ENCODE measurements at regions not wholly inside any gene's neighbourhood (a gene's known extent, or its start where the extent isn't known, plus 50 kb on each side); places are given as distances from the start of the nearest gene placed in this dataset.

DNA sequence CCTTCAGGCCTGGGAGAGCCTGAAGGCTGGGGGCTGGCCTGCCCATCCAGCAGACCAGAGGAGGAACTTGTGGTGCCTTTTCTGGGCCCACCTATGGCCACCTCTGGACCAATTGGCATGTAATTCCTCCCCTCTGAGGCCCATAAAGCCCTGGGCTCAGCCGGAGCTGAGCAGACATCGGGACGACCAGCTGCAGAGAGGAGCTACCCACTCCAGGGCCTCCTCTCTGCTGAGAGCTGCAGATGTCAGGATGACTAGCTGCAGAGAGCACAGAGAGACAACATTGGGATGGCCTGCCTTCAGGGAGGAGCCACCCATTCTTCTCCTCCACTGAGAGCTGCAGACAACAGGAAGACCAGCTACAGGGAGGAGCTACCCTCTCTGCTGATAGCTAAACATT lies 370.1 kb downstream of the CD83 start:
- DNase-seq (ENCODE audit: low spot score) = no peak
- TF ChIP-seq, protein P1, sequence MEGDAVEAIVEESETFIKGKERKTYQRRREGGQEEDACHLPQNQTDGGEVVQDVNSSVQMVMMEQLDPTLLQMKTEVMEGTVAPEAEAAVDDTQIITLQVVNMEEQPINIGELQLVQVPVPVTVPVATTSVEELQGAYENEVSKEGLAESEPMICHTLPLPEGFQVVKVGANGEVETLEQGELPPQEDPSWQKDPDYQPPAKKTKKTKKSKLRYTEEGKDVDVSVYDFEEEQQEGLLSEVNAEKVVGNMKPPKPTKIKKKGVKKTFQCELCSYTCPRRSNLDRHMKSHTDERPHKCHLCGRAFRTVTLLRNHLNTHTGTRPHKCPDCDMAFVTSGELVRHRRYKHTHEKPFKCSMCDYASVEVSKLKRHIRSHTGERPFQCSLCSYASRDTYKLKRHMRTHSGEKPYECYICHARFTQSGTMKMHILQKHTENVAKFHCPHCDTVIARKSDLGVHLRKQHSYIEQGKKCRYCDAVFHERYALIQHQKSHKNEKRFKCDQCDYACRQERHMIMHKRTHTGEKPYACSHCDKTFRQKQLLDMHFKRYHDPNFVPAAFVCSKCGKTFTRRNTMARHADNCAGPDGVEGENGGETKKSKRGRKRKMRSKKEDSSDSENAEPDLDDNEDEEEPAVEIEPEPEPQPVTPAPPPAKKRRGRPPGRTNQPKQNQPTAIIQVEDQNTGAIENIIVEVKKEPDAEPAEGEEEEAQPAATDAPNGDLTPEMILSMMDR (IDR thresholded peaks at IDR 0.05; ENCODE audit: poor library complexity) = no peak
- TF ChIP-seq EZH2phosphoT487 (IDR thresholded peaks at IDR 0.05; ENCODE audit: low read depth, severe bottlenecking, unreplicated experiment) (no peak), EZH2 (IDR thresholded peaks at IDR 0.05; ENCODE audit: borderline replicate concordance) (no peak)
- Histone ChIP-seq H3K4me1 (ENCODE audit: insufficient read depth) (no peaks in the 10 kb centered on the region), H3K36me3 (replicated peaks; ENCODE audit: insufficient read depth, low read depth) (no peaks in the 10 kb centered on the region), H3K4me2 (no peak overlapping the region), H3K27ac (no peak overlapping the region), H2AFZ (no peak overlapping the region), H3K27me3 (no peaks in the 10 kb centered on the region), H3K9me3 (ENCODE audit: low read depth) (no peaks in the 10 kb centered on the region), H3K4me3 (no peak overlapping the region), H4K20me1 (ENCODE audit: insufficient read depth, poor library complexity, severe bottlenecking) (no peaks in the 10 kb centered on the region), H3K79me2 (no peaks in the 10 kb centered on the region), H3K9me2 (replicated peaks; ENCODE audit: insufficient read depth) (no peaks in the 10 kb centered on the region)
- WGBS (ENCODE audit: low lambda C conversion rate, missing lambda C conversion rate) = 100% methylated on average over 3 of the region's 3 CpGs

DNA sequence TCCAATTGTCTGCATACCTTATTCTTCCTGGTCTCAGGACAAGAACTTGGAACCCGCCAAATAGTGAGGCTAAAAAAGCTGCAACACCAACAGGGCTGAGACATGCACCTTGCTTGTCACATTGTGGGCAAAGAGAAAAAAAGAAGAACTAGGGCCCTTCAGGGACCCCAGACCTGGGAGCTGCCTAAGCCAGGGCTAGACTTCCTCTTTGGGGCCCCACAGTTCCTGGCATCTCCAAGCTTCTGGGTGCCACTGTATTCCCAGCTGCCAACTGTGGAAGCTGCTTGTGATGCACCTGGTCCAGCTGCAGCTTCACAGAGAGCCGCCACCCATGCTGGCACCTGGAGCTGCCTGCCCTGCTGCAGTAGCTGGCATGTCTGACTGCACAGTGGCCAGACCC lies 370.6 kb downstream of the CD83 start:
- H4K20me1 ChIP-seq (ENCODE audit: insufficient read depth, poor library complexity, severe bottlenecking) = no peaks in the 10 kb centered on the region
- no peaks in the 10 kb centered on the region for H3K27me3 ChIP-seq
- no peak overlapping the region for H3K27ac ChIP-seq
- TF ChIP-seq EZH2 (IDR thresholded peaks at IDR 0.05; ENCODE audit: borderline replicate concordance) (no peak), EZH2phosphoT487 (IDR thresholded peaks at IDR 0.05; ENCODE audit: low read depth, severe bottlenecking, unreplicated experiment) (no peak)
- H3K9me2 ChIP-seq (replicated peaks; ENCODE audit: insufficient read depth) = no peaks in the 10 kb centered on the region
- no peak overlapping the region for H3K4me2 ChIP-seq
- H3K79me2 ChIP-seq = no peaks in the 10 kb centered on the region
- no peak overlapping the region for H2AFZ ChIP-seq
- 96% methylated on average over 2 of the region's 2 CpGs for WGBS (ENCODE audit: low lambda C conversion rate, missing lambda C conversion rate)
- no peaks in the 10 kb centered on the region for H3K9me3 ChIP-seq (ENCODE audit: low read depth)
- H3K4me1 ChIP-seq (ENCODE audit: insufficient read depth) = no peaks in the 10 kb centered on the region
- H3K4me3 ChIP-seq = no peak overlapping the region
- DNase-seq (ENCODE audit: low spot score) = no peak
- no peaks in the 10 kb centered on the region for H3K36me3 ChIP-seq (replicated peaks; ENCODE audit: insufficient read depth, low read depth)

DNA sequence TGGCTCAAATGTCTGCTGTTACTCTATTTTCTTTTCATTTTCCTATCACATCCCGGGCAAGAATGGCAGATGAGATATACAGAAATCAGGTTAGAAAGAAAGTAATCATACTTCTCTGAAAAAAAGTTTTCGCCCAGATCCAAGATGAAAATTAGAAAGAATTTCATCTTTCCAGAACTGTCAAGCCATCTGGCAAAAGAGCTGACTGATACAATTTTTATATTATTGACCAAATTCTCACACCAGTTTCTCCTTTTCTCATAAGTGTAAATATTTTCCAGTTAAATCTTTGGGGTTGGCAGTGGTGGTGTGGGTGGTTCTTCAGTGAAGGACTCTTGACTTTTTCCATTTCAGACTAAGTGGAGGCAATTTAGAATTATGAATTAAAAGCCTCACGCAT lies 371.9 kb downstream of the CD83 start:
- no peaks in the 10 kb centered on the region for H3K36me3 ChIP-seq (replicated peaks; ENCODE audit: insufficient read depth, low read depth)
- H3K9me3 ChIP-seq (ENCODE audit: low read depth) = no peaks in the 10 kb centered on the region
- DNase-seq (ENCODE audit: low spot score) = no peak
- H3K27me3 ChIP-seq = no peaks in the 10 kb centered on the region
- H3K79me2 ChIP-seq = no peaks in the 10 kb centered on the region
- no peak overlapping the region for H3K4me3 ChIP-seq
- H3K4me1 ChIP-seq (ENCODE audit: insufficient read depth) = no peaks in the 10 kb centered on the region
- TF ChIP-seq EZH2phosphoT487 (IDR thresholded peaks at IDR 0.05; ENCODE audit: low read depth, severe bottlenecking, unreplicated experiment) (no peak), EZH2 (IDR thresholded peaks at IDR 0.05; ENCODE audit: borderline replicate concordance) (no peak)
- TF ChIP-seq, protein P1 (IDR thresholded peaks at IDR 0.05; ENCODE audit: poor library complexity) = no peak
- no peaks in the 10 kb centered on the region for H4K20me1 ChIP-seq (ENCODE audit: insufficient read depth, poor library complexity, severe bottlenecking)
- no peaks in the 10 kb centered on the region for H3K9me2 ChIP-seq (replicated peaks; ENCODE audit: insufficient read depth)
- H3K4me2 ChIP-seq = no peak overlapping the region
- 94% methylated on average over 3 of the region's 3 CpGs for WGBS (ENCODE audit: low lambda C conversion rate, missing lambda C conversion rate)
- H3K27ac ChIP-seq = no peak overlapping the region
- no peak overlapping the region for H2AFZ ChIP-seq

DNA sequence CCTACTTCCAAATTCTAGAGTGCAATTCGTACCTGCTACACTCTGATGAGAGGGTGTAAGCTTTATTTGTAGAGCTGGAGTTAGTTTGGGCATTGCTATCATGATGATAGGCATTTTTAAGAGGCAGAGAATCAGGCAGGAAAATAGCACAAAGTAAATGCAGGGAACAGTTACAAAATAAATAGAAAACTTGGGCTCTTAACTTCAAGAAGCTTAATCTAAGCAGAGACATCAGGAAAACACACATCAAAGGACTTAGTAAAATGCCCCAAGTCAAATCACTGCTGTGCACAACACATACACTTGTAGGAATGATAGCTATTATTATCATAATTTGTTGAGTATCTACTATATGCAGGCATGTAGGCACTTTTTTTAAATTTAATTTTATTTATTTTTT lies 381.2 kb downstream of the CD83 start:
- Histone ChIP-seq H3K4me1 (ENCODE audit: insufficient read depth) (peaks cover 12% of the 10 kb centered on the region), H3K4me2 (no peak overlapping the region), H3K9me2 (replicated peaks; ENCODE audit: insufficient read depth) (no peaks in the 10 kb centered on the region), H3K79me2 (no peaks in the 10 kb centered on the region), H3K27me3 (no peaks in the 10 kb centered on the region), H3K27ac (no peak overlapping the region), H2AFZ (no peak overlapping the region), H3K36me3 (replicated peaks; ENCODE audit: insufficient read depth, low read depth) (no peaks in the 10 kb centered on the region), H3K9me3 (ENCODE audit: low read depth) (no peaks in the 10 kb centered on the region), H4K20me1 (ENCODE audit: insufficient read depth, poor library complexity, severe bottlenecking) (no peaks in the 10 kb centered on the region), H3K4me3 (no peak overlapping the region)
- no peak for DNase-seq (ENCODE audit: low spot score)
- TF ChIP-seq, protein P1 (IDR thresholded peaks at IDR 0.05; ENCODE audit: poor library complexity) = no peak
- TF ChIP-seq EZH2phosphoT487 (IDR thresholded peaks at IDR 0.05; ENCODE audit: low read depth, severe bottlenecking, unreplicated experiment) (no peak), EZH2 (IDR thresholded peaks at IDR 0.05; ENCODE audit: borderline replicate concordance) (no peak)
- WGBS (ENCODE audit: low lambda C conversion rate, missing lambda C conversion rate) = 78% methylated on average over 1 of the region's 1 CpG
